Heart left ventricle (tissue), 16 donors: ENCODE measurements at regions not wholly inside any gene's neighbourhood (a gene's known extent, or its start where the extent isn't known, plus 50 kb on each side); places are given as distances from the start of the nearest gene placed in this dataset.

Experiments
- ATAC-seq, 4 donors: fragments of 200-7000 bp; cut with Tn5 transposase; one replicate each; pipeline ENCODE4 v1.9.1; 2020 to 2022; ENCODE audit warnings: moderate library complexity in 4 of 4, mild to moderate bottlenecking in 3 of 4, moderate number of reproducible peaks in 1 of 4
- DNase-seq, 5 donors: peaks; one replicate each; pipeline ENCODE4 v3.0.0-alpha.2; 2020
- H3K27ac ChIP-seq, 12 donors: fragments of 200-600 bp; sonication (generic) in 4 of 12; one replicate each; pipeline versions ENCODE4 v1.5.0 to v1.8.0; 2016 to 2022; ENCODE audit warnings: mild to moderate bottlenecking in 2 of 12
- H3K27me3 ChIP-seq, 9 donors: fragments of 200-600 bp; sonication (generic) in 2 of 9; one replicate each; pipeline versions ENCODE4 v1.5.1 to v1.8.0; 2016 to 2022; ENCODE audit warnings: mild to moderate bottlenecking in 3 of 9
- H3K36me3 ChIP-seq, 9 donors: fragments of 200-600 bp; sonication (generic) in 2 of 9; one replicate each; pipeline versions ENCODE4 v1.5.0 to v1.8.0; 2018 to 2022; ENCODE audit warnings: mild to moderate bottlenecking in 2 of 9
- H3K4me1 ChIP-seq, 12 donors: fragments of 200-600 bp; sonication (generic) in 4 of 12; one replicate each; pipeline versions ENCODE4 v1.5.0 to v1.8.0; 2016 to 2022; ENCODE audit warnings: mild to moderate bottlenecking in 3 of 12
- H3K4me3 ChIP-seq, 12 donors: fragments of 200-600 bp; sonication (generic) in 4 of 12; one replicate each; pipeline versions ENCODE4 v1.5.0 to v1.8.0; 2017 to 2022; ENCODE audit warnings: mild to moderate bottlenecking in 9 of 12, moderate library complexity in 4 of 12
- H3K9me3 ChIP-seq, 12 donors: fragments of 200-600 bp; sonication (generic) in 4 of 12; one replicate each; pipeline versions ENCODE4 v1.5.0 to v1.8.0; 2016 to 2022; ENCODE audit warnings: mild to moderate bottlenecking in 1 of 12
- POLR2A ChIP-seq, 2 donors: fragments of 450-650 bp; IDR thresholded peaks; one replicate each; pipeline ENCODE4 v1.6.1; 2017; ENCODE audit warnings: antibody characterized with exemption in 2 of 2, mild to moderate bottlenecking in 2 of 2, moderate library complexity in 2 of 2
- WGBS, 4 donors: extraction: QIAGEN DNeasy Blood & Tissue Kit in 2 of 4; methylation state at CpG; one replicate each; pipeline versions ENCODE4 v1.1.5 to v1.1.7; 2013 to 2018; 5-methylcytosine and 5-hydroxymethylcytosine counted together
- intact Hi-C, 10 donors: fragments of 100-400 bp; cut with DNase I; formaldehyde crosslinking; loops; one replicate each; pipeline versions ENCODE4 v1.11.1 to v1.14.2; 2022
- TF ChIP-seq, protein P1 (sequence below), 12 donors: fragments of 200-600 bp; sonication (generic) in 4 of 12; IDR thresholded peaks; one replicate each; pipeline versions ENCODE4 v1.5.0 to v1.8.0; 2018 to 2022; ENCODE audit warnings: antibody characterized with exemption in 12 of 12, mild to moderate bottlenecking in 5 of 12
- donor health status: ischemic (EF 13 %, LVEDD 7.1; RV severe dilation, severe dysfunction).
- donor health status: healthy with polysubstance abuse.
- donor health status: DM: no; HTN: yes; CAD: no.
- donor health status: DM: no; HTN: no; CAD: no.
- donor health status: ischemic (EF 25% LVEDD 6.9; RV normal size, moderate dysfunction).
- donor health status: ischemic (EF 25% LVEDD 5.7; RV mildly dilated, moderate dysfunction).
- donor health status: healthy.
- donor health status: DM: yes; HTN: yes; CAD: no.
- donor health status: ischemic (EF 35%, LVEDD 5.7; RV mildly dilated, moderate dysfunction).
- donor health status: nonischemic (EF 11% LVEDD 7.7; RV severe dilation, severe dysfunction).
- donor health status: DM: yes; HTN: yes; CAD: no.
- donor health status: PGD.
- donor health status: ischemic (EF 29% LVEDD 5.4; RV normal size, mild dysfunction).
- donor health status: nonischemic (EF 23%, LVEDD 6.1; RV moderate dilation, normal function).

GRCh38 chr5:167623354-167623753 lies 668.1 kb upstream of the WWC1 start:
- 60 to 76% (median 73%) methylated on average over 3 of the region's 3 CpGs for WGBS, 4 donors
- intact Hi-C loops: no loop called here
- Histone ChIP-seq H3K9me3 (peaks cover 0 to 5% (median 0%) of the 10 kb centered on the region in 12 donors), H3K27me3 (no peaks in the 10 kb centered on the region), H3K27ac (no peak overlapping the region), H3K36me3 (no peaks in the 10 kb centered on the region), H3K4me1 (no peaks in the 10 kb centered on the region), H3K4me3 (no peak overlapping the region)
- DNase-seq (no peak), ATAC-seq (no peak)
- TF ChIP-seq, protein P1, sequence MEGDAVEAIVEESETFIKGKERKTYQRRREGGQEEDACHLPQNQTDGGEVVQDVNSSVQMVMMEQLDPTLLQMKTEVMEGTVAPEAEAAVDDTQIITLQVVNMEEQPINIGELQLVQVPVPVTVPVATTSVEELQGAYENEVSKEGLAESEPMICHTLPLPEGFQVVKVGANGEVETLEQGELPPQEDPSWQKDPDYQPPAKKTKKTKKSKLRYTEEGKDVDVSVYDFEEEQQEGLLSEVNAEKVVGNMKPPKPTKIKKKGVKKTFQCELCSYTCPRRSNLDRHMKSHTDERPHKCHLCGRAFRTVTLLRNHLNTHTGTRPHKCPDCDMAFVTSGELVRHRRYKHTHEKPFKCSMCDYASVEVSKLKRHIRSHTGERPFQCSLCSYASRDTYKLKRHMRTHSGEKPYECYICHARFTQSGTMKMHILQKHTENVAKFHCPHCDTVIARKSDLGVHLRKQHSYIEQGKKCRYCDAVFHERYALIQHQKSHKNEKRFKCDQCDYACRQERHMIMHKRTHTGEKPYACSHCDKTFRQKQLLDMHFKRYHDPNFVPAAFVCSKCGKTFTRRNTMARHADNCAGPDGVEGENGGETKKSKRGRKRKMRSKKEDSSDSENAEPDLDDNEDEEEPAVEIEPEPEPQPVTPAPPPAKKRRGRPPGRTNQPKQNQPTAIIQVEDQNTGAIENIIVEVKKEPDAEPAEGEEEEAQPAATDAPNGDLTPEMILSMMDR (IDR thresholded peaks at IDR 0.05): no peak
- TF ChIP-seq POLR2A (IDR thresholded peaks at IDR 0.05): no peak

- WGBS, 4 donors: 67 to 77% (median 75%) methylated on average over 2 of the region's 2 CpGs
- no peak for DNase-seq
- intact Hi-C loops: no loop called here
- Histone ChIP-seq H3K36me3 (no peaks in the 10 kb centered on the region), H3K9me3 (peaks cover 0 to 5% (median 0%) of the 10 kb centered on the region in 12 donors), H3K27ac (no peak overlapping the region), H3K27me3 (no peaks in the 10 kb centered on the region), H3K4me3 (no peak overlapping the region), H3K4me1 (no peaks in the 10 kb centered on the region)
- TF ChIP-seq, protein P1 (IDR thresholded peaks at IDR 0.05): no peak
- TF ChIP-seq POLR2A (IDR thresholded peaks at IDR 0.05): no peak
- ATAC-seq: no peak
Observed at GRCh38 chr5:167624053-167624452, 667.4 kb upstream of the WWC1 start.

DNA sequence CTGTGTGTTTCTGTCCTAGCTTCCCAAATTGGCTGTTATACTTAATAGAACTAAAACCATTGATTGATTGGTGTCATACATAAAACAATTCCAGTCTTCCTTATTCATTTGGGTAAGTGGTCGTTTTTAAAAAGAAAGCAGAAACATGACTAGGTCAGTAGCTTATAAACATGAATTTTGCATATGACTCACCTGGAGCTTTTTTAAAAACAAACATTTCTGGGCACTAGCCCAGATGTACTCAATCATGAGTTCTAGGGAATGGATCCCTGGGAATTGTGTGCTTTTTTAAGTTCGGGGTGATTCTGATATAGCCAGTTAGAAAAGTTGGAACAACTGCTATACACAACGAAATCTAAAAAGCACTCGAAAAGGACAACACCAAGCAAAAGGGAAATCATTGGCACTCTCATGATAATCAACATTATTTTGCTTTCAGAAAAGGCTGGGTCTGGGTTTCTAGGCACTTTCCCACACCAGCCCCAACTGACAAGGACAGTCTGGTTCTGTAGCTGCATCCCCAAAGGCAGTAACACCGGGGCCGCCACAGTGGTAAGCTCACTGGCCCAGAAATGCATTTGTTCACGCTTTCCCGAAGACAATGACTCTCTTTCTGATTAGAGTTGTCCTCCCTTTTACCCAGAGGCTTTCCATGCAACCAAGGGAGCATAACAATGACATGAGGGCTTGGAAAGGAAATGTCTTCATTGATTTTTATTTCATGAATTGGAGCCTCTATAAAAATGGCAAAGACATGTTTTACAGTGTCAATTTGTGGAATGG lies 664.9 kb upstream of the WWC1 start:
- ATAC-seq (no peak), DNase-seq (no peak)
- WGBS, 4 donors: 68 to 85% (median 77%) methylated on average over 8 of the region's 8 CpGs
- intact Hi-C loops: no loop called here
- Histone ChIP-seq H3K27ac (no peak overlapping the region), H3K4me1 (no peaks in the 10 kb centered on the region), H3K27me3 (no peaks in the 10 kb centered on the region), H3K4me3 (no peak overlapping the region), H3K36me3 (no peaks in the 10 kb centered on the region), H3K9me3 (peaks cover 0 to 5% (median 0%) of the 10 kb centered on the region in 12 donors)
- no peak for TF ChIP-seq POLR2A (IDR thresholded peaks at IDR 0.05)
- TF ChIP-seq, protein P1 (IDR thresholded peaks at IDR 0.05): no peak

DNA sequence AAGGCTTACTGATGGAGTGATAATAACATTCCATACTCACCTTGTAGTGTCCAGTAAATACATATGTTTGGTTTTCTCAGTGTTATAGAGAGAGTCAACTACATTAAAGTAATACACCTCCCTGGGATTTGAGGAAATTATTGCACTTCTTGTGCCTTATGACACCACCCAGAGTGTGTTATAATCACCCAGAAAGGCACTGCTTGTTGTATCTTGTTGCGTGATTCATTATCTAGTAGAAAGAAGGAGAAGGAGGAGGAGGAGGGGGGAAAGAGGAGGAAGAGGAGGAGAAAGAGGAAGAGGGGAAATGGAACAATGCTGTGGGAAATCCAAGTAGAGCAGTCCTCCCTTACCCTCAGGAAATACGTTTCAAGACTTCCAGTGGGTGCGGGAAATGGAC lies 661.8 kb upstream of the WWC1 start:
- intact Hi-C loops: no loop called here
- ATAC-seq (no peak), DNase-seq (no peak)
- H3K4me1 ChIP-seq: peaks cover 0 to 8% (median 0%) of the 10 kb centered on the region in 12 donors
- peaks cover 0 to 5% (median 0%) of the 10 kb centered on the region in 12 donors for H3K9me3 ChIP-seq
- TF ChIP-seq POLR2A (IDR thresholded peaks at IDR 0.05): no peak
- TF ChIP-seq, protein P1 (IDR thresholded peaks at IDR 0.05): no peak
- WGBS, 4 donors: 67 to 70% (median 68%) methylated on average over 3 of the region's 3 CpGs
- no peak overlapping the region for H3K27ac ChIP-seq
- H3K4me3 ChIP-seq: no peak overlapping the region
- no peaks in the 10 kb centered on the region for H3K36me3 ChIP-seq
- H3K27me3 ChIP-seq: no peaks in the 10 kb centered on the region
